GM10266 (cell line): ENCODE measurements at regions not wholly inside any gene's neighbourhood (a gene's known extent, or its start where the extent isn't known, plus 50 kb on each side); places are given as distances from the start of the nearest gene placed in this dataset.

ENCODE experiments used
- DNase-seq: peaks from one replicate; pipeline ENCODE4 v3.0.0; 2012; ENCODE audit errors: extremely low spot score
- TF ChIP-seq, protein P1 (sequence below): IDR thresholded peaks from 2 replicates; pipeline ENCODE4 v1.5.1; 2012; ENCODE audit warnings: mild to moderate bottlenecking, low read depth; ENCODE audit not compliant: control insufficient read depth, insufficient read depth; ENCODE audit errors: missing control alignments

DNA sequence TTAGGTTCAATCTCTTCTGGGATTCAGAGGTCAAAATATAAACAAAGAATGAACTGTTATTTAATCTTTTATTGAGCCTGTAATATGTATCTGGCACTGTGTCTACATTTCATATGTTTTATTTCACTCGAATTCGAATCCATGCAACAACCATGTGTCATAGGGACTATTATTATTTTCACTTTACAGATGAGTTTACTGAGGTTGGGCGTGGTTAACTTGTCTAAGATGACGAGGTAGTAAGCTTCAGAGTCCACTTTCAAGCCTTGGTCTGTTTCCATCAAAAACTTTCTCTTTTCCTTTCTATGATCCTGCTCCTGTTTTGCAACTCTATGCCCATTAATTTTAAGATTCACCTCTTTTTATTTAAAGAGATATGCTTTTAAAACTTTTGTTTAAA, 55.2 kb upstream of the DMAC1 start:
- TF ChIP-seq, protein P1, sequence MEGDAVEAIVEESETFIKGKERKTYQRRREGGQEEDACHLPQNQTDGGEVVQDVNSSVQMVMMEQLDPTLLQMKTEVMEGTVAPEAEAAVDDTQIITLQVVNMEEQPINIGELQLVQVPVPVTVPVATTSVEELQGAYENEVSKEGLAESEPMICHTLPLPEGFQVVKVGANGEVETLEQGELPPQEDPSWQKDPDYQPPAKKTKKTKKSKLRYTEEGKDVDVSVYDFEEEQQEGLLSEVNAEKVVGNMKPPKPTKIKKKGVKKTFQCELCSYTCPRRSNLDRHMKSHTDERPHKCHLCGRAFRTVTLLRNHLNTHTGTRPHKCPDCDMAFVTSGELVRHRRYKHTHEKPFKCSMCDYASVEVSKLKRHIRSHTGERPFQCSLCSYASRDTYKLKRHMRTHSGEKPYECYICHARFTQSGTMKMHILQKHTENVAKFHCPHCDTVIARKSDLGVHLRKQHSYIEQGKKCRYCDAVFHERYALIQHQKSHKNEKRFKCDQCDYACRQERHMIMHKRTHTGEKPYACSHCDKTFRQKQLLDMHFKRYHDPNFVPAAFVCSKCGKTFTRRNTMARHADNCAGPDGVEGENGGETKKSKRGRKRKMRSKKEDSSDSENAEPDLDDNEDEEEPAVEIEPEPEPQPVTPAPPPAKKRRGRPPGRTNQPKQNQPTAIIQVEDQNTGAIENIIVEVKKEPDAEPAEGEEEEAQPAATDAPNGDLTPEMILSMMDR, result no peak

More for the DNA sequence above, 55.2 kb upstream of the DMAC1 start:
- DNase-seq, result no peak
